Neural cell (in vitro differentiated cells): ENCODE measurements at regions not wholly inside any gene's neighbourhood (a gene's known extent, or its start where the extent isn't known, plus 50 kb on each side); places are given as distances from the start of the nearest gene placed in this dataset.

Experiments
- H2AFZ ChIP-seq: fragments of 200-600, 300-800 bp; sonication (generic), shearing (Covaris generic); 2 replicates; pipeline ENCODE4 v1.6.0; 2014; ENCODE audit warnings: low read depth, mild to moderate bottlenecking, antibody characterized with exemption, low read length, moderate library complexity
- H3F3A ChIP-seq: fragments of 200-600 bp; shearing (Covaris generic); 2 replicates; pipeline ENCODE4 v1.6.1; 2016; ENCODE audit warnings: mild to moderate bottlenecking, moderate library complexity, mixed read lengths, antibody characterized with exemption, low read length; ENCODE audit not compliant: insufficient read depth, poor library complexity, severe bottlenecking
- H3K27ac ChIP-seq: fragments of 200-600, 300-800 bp; sonication (generic), shearing (Covaris generic); 2 replicates; pipeline ENCODE4 v1.5.1; 2014; ENCODE audit warnings: mild to moderate bottlenecking, low read length, moderate library complexity
- H3K27me3 ChIP-seq: fragments of 300-800, 200-600 bp; sonication (generic), shearing (Covaris generic); 2 replicates; pipeline ENCODE4 v1.6.0; 2014; ENCODE audit warnings: mild to moderate bottlenecking, low read depth, low read length, moderate library complexity; ENCODE audit not compliant: insufficient read depth
- H3K36me3 ChIP-seq: fragments of 300-800, 200-600 bp; sonication (generic), shearing (Covaris generic); 2 replicates; pipeline ENCODE4 v1.5.1; 2014; ENCODE audit warnings: mild to moderate bottlenecking, antibody characterized with exemption, low read length, moderate library complexity; ENCODE audit not compliant: insufficient read depth
- H3K4me2 ChIP-seq: fragments of 300-800, 200-600 bp; sonication (generic), shearing (Covaris generic); 2 replicates; pipeline ENCODE4 v1.6.0; 2014; ENCODE audit warnings: mild to moderate bottlenecking, low read length
- H3K4me3 ChIP-seq: fragments of 300-800, 200-600 bp; sonication (generic), shearing (Covaris generic); 2 replicates; pipeline ENCODE4 v1.5.1; 2014; ENCODE audit warnings: mild to moderate bottlenecking, low read length, moderate library complexity
- H3K79me2 ChIP-seq: fragments of 200-600 bp; shearing (Covaris generic); replicated peaks from 2 replicates; pipeline ENCODE4 v1.6.0; 2014; ENCODE audit warnings: mild to moderate bottlenecking, low read length, moderate library complexity; ENCODE audit not compliant: insufficient read depth
- H3K9ac ChIP-seq: fragments of 300-800, 200-600 bp; sonication (generic), shearing (Covaris generic); 2 replicates; pipeline ENCODE4 v1.6.1; 2016; ENCODE audit warnings: mild to moderate bottlenecking, low read length, mixed read lengths
- H3K9me2 ChIP-seq: fragments of 200-600 bp; shearing (Covaris generic); 2 replicates; pipeline ENCODE4 v1.6.1; 2016; ENCODE audit warnings: mild to moderate bottlenecking, low read length, mixed read lengths; ENCODE audit not compliant: insufficient read depth
- H3K9me3 ChIP-seq: fragments of 200-600, 300-800 bp; sonication (generic), shearing (Covaris generic); 2 replicates; pipeline ENCODE4 v1.6.1; 2016; ENCODE audit warnings: mild to moderate bottlenecking, mixed run types, low read length, moderate library complexity, mixed read lengths
- H4K20me1 ChIP-seq: fragments of 200-600 bp; shearing (Covaris generic); 2 replicates; pipeline ENCODE4 v1.6.1; 2016; ENCODE audit warnings: mild to moderate bottlenecking, mixed run types; ENCODE audit not compliant: insufficient read depth
- EP300 ChIP-seq: fragments of 450-650 bp; conservative IDR thresholded peaks from 2 replicates; pipeline ENCODE4 v1.6.1; 2014; ENCODE audit warnings: antibody characterized with exemption, mild to moderate bottlenecking, moderate library complexity; ENCODE audit not compliant: poor library complexity, severe bottlenecking
- EZH2 ChIP-seq: fragments of 200-600, 300-800 bp; shearing (Covaris generic), sonication (generic); IDR thresholded peaks from 2 replicates; pipeline ENCODE4 v1.6.1; 2014; ENCODE audit warnings: antibody characterized with exemption, low read length, borderline replicate concordance, mild to moderate bottlenecking; ENCODE audit not compliant: insufficient read depth, poor library complexity, severe bottlenecking
- MXI1 ChIP-seq: fragments of 450-650 bp; conservative IDR thresholded peaks from 2 replicates; pipeline ENCODE4 v1.6.1; 2014; ENCODE audit warnings: antibody characterized with exemption, mild to moderate bottlenecking; ENCODE audit not compliant: poor library complexity, severe bottlenecking
- POLR2AphosphoS5 ChIP-seq: IDR thresholded peaks from 2 replicates; pipeline ENCODE4 v1.6.1; 2012
- RAD21 ChIP-seq: fragments of 450-650 bp; conservative IDR thresholded peaks from 2 replicates; pipeline ENCODE4 v1.6.1; 2014; ENCODE audit warnings: antibody characterized with exemption, mild to moderate bottlenecking, moderate library complexity
- SMC3 ChIP-seq: fragments of 450-650 bp; conservative IDR thresholded peaks from 2 replicates; pipeline ENCODE4 v1.6.1; 2014; ENCODE audit warnings: antibody characterized with exemption, mild to moderate bottlenecking, moderate library complexity; ENCODE audit not compliant: poor library complexity
- TAF1 ChIP-seq: IDR thresholded peaks from 2 replicates; pipeline ENCODE4 v1.6.1; 2012; ENCODE audit warnings: low read depth
- TF ChIP-seq, protein P1 (sequence below): fragments of 450-650 bp; IDR thresholded peaks from 2 replicates; pipeline ENCODE4 v1.5.1; 2014; ENCODE audit warnings: antibody characterized with exemption, mild to moderate bottlenecking, moderate library complexity; ENCODE audit not compliant: poor library complexity, severe bottlenecking
- TF ChIP-seq, protein P2 (sequence below): IDR thresholded peaks from 2 replicates; pipeline ENCODE4 v1.6.1; 2012; ENCODE audit warnings: borderline replicate concordance

GRCh38 chr10:65032867-65033769 lies 1511.9 kb downstream of the REEP3 start:
- H3K27ac ChIP-seq, result no peak overlapping the region
- no peaks in the 10 kb centered on the region for H3K79me2 ChIP-seq
- no peak overlapping the region for H3K9ac ChIP-seq
- no peaks in the 10 kb centered on the region for H3F3A ChIP-seq
- TF ChIP-seq EZH2 (no peak), POLR2AphosphoS5 (no peak), EP300 (no peak), SMC3 (no peak), MXI1 (no peak), RAD21 (no peak), TAF1 (no peak)
- TF ChIP-seq, protein P1, sequence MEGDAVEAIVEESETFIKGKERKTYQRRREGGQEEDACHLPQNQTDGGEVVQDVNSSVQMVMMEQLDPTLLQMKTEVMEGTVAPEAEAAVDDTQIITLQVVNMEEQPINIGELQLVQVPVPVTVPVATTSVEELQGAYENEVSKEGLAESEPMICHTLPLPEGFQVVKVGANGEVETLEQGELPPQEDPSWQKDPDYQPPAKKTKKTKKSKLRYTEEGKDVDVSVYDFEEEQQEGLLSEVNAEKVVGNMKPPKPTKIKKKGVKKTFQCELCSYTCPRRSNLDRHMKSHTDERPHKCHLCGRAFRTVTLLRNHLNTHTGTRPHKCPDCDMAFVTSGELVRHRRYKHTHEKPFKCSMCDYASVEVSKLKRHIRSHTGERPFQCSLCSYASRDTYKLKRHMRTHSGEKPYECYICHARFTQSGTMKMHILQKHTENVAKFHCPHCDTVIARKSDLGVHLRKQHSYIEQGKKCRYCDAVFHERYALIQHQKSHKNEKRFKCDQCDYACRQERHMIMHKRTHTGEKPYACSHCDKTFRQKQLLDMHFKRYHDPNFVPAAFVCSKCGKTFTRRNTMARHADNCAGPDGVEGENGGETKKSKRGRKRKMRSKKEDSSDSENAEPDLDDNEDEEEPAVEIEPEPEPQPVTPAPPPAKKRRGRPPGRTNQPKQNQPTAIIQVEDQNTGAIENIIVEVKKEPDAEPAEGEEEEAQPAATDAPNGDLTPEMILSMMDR, result no peak
- TF ChIP-seq, protein P2, sequence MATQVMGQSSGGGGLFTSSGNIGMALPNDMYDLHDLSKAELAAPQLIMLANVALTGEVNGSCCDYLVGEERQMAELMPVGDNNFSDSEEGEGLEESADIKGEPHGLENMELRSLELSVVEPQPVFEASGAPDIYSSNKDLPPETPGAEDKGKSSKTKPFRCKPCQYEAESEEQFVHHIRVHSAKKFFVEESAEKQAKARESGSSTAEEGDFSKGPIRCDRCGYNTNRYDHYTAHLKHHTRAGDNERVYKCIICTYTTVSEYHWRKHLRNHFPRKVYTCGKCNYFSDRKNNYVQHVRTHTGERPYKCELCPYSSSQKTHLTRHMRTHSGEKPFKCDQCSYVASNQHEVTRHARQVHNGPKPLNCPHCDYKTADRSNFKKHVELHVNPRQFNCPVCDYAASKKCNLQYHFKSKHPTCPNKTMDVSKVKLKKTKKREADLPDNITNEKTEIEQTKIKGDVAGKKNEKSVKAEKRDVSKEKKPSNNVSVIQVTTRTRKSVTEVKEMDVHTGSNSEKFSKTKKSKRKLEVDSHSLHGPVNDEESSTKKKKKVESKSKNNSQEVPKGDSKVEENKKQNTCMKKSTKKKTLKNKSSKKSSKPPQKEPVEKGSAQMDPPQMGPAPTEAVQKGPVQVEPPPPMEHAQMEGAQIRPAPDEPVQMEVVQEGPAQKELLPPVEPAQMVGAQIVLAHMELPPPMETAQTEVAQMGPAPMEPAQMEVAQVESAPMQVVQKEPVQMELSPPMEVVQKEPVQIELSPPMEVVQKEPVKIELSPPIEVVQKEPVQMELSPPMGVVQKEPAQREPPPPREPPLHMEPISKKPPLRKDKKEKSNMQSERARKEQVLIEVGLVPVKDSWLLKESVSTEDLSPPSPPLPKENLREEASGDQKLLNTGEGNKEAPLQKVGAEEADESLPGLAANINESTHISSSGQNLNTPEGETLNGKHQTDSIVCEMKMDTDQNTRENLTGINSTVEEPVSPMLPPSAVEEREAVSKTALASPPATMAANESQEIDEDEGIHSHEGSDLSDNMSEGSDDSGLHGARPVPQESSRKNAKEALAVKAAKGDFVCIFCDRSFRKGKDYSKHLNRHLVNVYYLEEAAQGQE, result no peak
- no peak overlapping the region for H3K4me2 ChIP-seq
- no peaks in the 10 kb centered on the region for H3K36me3 ChIP-seq
- no peak overlapping the region for H2AFZ ChIP-seq
- H3K9me3 ChIP-seq, result no peaks in the 10 kb centered on the region
- no peaks in the 10 kb centered on the region for H4K20me1 ChIP-seq
- no peaks in the 10 kb centered on the region for H3K9me2 ChIP-seq
- no peak overlapping the region for H3K4me3 ChIP-seq
- no peaks in the 10 kb centered on the region for H3K27me3 ChIP-seq

DNA sequence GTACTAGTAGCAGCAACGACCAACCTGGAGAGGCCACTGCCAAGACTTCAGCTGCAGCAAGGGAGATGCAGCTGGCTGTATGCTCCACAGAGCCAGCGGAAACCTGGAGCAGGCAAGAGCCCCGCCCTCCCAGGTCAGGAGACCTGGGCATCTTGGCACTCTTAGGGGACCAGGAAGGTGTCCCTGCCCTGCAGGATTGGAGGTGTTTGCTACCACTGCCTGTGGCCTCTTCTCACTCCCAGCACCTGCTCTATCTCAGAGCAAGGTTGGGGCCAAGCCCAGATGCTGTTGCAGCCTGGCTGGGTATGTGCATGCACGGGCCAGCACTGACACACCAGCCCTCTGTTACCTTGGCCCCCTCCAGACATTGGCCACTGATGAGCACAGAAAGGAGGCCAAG lies 1512.8 kb downstream of the REEP3 start:
- Histone ChIP-seq H3K79me2 (no peaks in the 10 kb centered on the region), H3K9me3 (no peaks in the 10 kb centered on the region), H3K27me3 (no peaks in the 10 kb centered on the region), H3K9ac (no peak overlapping the region), H3K27ac (no peak overlapping the region), H3F3A (no peaks in the 10 kb centered on the region), H3K36me3 (no peaks in the 10 kb centered on the region), H2AFZ (no peak overlapping the region), H3K9me2 (no peaks in the 10 kb centered on the region), H3K4me3 (no peak overlapping the region), H4K20me1 (no peaks in the 10 kb centered on the region), H3K4me2 (no peak overlapping the region)
- TF ChIP-seq SMC3 (no peak), RAD21 (no peak), POLR2AphosphoS5 (no peak), TAF1 (no peak), EP300 (no peak)
- TF ChIP-seq, protein P2, result no peak
